NOMO-1 treated with dmso at 0.1 percent for 144 hours (cell line): ENCODE measurements at regions not wholly inside any gene's neighbourhood (a gene's known extent, or its start where the extent isn't known, plus 50 kb on each side); places are given as distances from the start of the nearest gene placed in this dataset.

Experiments used
- DNase-seq: peaks from one replicate; lab custom pipeline; 2025; ENCODE audit not compliant: unreplicated experiment; lab: John Stamatoyannopoulos, UW

- DNase-seq: no peak
Measured at GRCh38 chr17:74040729-74041128, 162.7 kb upstream of the RPL38 start.

GRCh38 chr17:74041869-74042640 is 161.4 kb upstream of the RPL38 start:
- DNase-seq: no peak

- no peak for DNase-seq
Measured at GRCh38 chr17:74042744-74043486, 160.6 kb upstream of the RPL38 start.

- no peak for DNase-seq
Measured at GRCh38 chr17:74043976-74044375, 159.5 kb upstream of the RPL38 start.

GRCh38 chr17:74045608-74046280 is 157.7 kb upstream of the RPL38 start:
- DNase-seq: no peak

- DNase-seq: no peak
Measured at GRCh38 chr17:74049167-74049966, 154.1 kb upstream of the RPL38 start.

GRCh38 chr17:74049967-74050458 is 153.5 kb upstream of the RPL38 start:
- no peak for DNase-seq

- DNase-seq: no peak
Measured at GRCh38 chr17:74051348-74051747, 152.1 kb upstream of the RPL38 start.

- no peak for DNase-seq
Measured at GRCh38 chr17:74052993-74053711, 150.3 kb upstream of the RPL38 start.

GRCh38 chr17:74053712-74054078 is 149.8 kb upstream of the RPL38 start:
- DNase-seq: no peak

- no peak for DNase-seq
Measured at GRCh38 chr17:74054249-74054648, 149.2 kb upstream of the RPL38 start.

- DNase-seq: no peak
Measured at GRCh38 chr17:74055508-74056160, 147.8 kb upstream of the RPL38 start.

- DNase-seq: no peak
Measured at GRCh38 chr17:74059479-74060240, 143.8 kb upstream of the RPL38 start.

GRCh38 chr17:74061758-74062157 is 141.7 kb upstream of the RPL38 start:
- no peak for DNase-seq

GRCh38 chr17:74062234-74062633 is 141.2 kb upstream of the RPL38 start:
- no peak for DNase-seq

- DNase-seq: no peak
Measured at GRCh38 chr17:74063439-74063838, 140.0 kb upstream of the RPL38 start.

- DNase-seq: no peak
Measured at GRCh38 chr17:74070374-74070773, 133.1 kb upstream of the RPL38 start.

GRCh38 chr17:74070998-74071679 is 132.3 kb upstream of the RPL38 start:
- DNase-seq: no peak

- no peak for DNase-seq
Measured at GRCh38 chr17:74072340-74072739, 131.1 kb upstream of the RPL38 start.
